Activated CD4-positive, alpha-beta memory T cell treated with anti-CD3 and anti-CD28 coated beads for 36 hours (primary cell): ENCODE measurements at regions not wholly inside any gene's neighbourhood (a gene's known extent, or its start where the extent isn't known, plus 50 kb on each side); places are given as distances from the start of the nearest gene placed in this dataset.

ENCODE experiments used
- CTCF ChIA-PET: fragments of 350-600 bp; sonication (Branson Sonifier 250); formaldehyde crosslinking; loops from one replicate; lab custom pipeline; 2021; ENCODE audit warnings: antibody characterized with exemption, inconsistent platforms; lab: Charles Lee
- POLR2A ChIA-PET: fragments of 350-600 bp; sonication (Branson Sonifier 250); formaldehyde crosslinking; loops from one replicate; lab custom pipeline; 2021; ENCODE audit warnings: antibody characterized with exemption; lab: Charles Lee
- DNase-seq: peaks from one replicate; pipeline ENCODE4 v3.0.0-alpha.2; 2020
- H3K27ac Mint-ChIP-seq: one replicate; pipeline ENCODE4 v1.8.0; 2021; ENCODE audit warnings: mixed read lengths
- H3K27me3 Mint-ChIP-seq: one replicate; pipeline ENCODE4 v1.8.0; 2021; ENCODE audit warnings: mixed read lengths
- H3K36me3 Mint-ChIP-seq: one replicate; pipeline ENCODE4 v1.8.0; 2021; ENCODE audit warnings: mixed read lengths
- H3K4me1 Mint-ChIP-seq: one replicate; pipeline ENCODE4 v1.8.0; 2021; ENCODE audit warnings: low read depth, mixed read lengths
- H3K4me3 Mint-ChIP-seq: one replicate; pipeline ENCODE4 v1.8.0; 2021; ENCODE audit warnings: mild to moderate bottlenecking, mixed read lengths
- H3K9me3 Mint-ChIP-seq: one replicate; pipeline ENCODE4 v1.8.0; 2021; ENCODE audit warnings: mixed read lengths
- intact Hi-C: fragments of 100-400 bp; cut with micrococcal nuclease; formaldehyde crosslinking; loops from one replicate; pipeline ENCODE4 v1.15.1; 2023

DNA sequence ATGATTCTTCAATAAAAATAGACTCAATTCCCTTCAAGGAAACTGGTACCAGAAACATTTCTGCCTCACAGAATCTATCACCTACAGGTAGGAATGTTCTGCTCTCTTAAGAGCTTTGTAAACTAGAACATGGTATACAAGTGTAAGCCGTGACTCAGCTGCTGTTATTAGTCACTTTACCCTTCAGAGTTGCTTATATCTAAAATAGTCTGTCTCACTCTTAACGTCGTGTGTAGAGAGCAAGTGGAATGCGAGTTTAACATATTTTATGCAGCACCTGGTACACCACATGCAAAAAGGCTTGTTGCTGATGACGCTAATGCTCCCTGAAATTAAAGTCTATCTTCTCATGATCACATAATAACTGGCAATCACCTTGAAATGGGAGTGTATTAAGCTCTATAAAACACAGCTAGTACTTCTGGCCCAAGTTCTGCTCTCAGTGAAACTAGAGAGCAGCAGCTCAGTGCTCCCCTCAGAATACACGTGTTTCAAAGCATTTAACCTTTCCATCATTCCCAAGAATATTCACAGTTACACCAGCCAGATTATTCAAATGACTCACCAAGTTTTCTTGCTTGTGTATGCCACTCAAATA lies 420.0 kb downstream of the ZEB2 start:
- intact Hi-C loops: no loop called here
- H3K9me3 Mint-ChIP-seq: peaks cover 3% of the 10 kb centered on the region
- H3K4me3 Mint-ChIP-seq: no peak overlapping the region
- ChIA-PET POLR2A (interaction anchor here (0.8 to 1.3 kb wide), 3 partner anchors 13 to 401 kb away, joined by 3 to 4 read pairs (median 3); no protein-coding TSS in a partner anchor), CTCF (interaction anchor here (0.8 kb wide), 1 partner anchor 12 kb away, joined by 3 read pairs; no protein-coding TSS in a partner anchor)
- peaks cover 10% of the 10 kb centered on the region for H3K4me1 Mint-ChIP-seq
- peaks cover 3% of the 10 kb centered on the region for H3K36me3 Mint-ChIP-seq
- no peak overlapping the region for H3K27ac Mint-ChIP-seq
- no peaks in the 10 kb centered on the region for H3K27me3 Mint-ChIP-seq
- DNase-seq: no peak

GRCh38 chr2:144099340-144099739 lies 420.6 kb downstream of the ZEB2 start:
- DNase-seq: no peak
- H3K27ac Mint-ChIP-seq: peak overlapping the region; percentile 8
- CTCF ChIA-PET: interaction anchor here (0.8 kb wide), 1 partner anchor 12 kb away, joined by 3 read pairs; no protein-coding TSS in a partner anchor
- H3K4me1 Mint-ChIP-seq: peaks cover 12% of the 10 kb centered on the region
- peaks cover 7% of the 10 kb centered on the region for H3K9me3 Mint-ChIP-seq
- H3K4me3 Mint-ChIP-seq: no peak overlapping the region
- intact Hi-C loops: no loop called here
- no peaks in the 10 kb centered on the region for H3K27me3 Mint-ChIP-seq
- POLR2A ChIA-PET: interaction anchor here (0.8 to 1.3 kb wide), 2 partner anchors 84 to 401 kb away, joined by 3 read pairs; no protein-coding TSS in a partner anchor
- H3K36me3 Mint-ChIP-seq: peaks cover 6% of the 10 kb centered on the region

DNA sequence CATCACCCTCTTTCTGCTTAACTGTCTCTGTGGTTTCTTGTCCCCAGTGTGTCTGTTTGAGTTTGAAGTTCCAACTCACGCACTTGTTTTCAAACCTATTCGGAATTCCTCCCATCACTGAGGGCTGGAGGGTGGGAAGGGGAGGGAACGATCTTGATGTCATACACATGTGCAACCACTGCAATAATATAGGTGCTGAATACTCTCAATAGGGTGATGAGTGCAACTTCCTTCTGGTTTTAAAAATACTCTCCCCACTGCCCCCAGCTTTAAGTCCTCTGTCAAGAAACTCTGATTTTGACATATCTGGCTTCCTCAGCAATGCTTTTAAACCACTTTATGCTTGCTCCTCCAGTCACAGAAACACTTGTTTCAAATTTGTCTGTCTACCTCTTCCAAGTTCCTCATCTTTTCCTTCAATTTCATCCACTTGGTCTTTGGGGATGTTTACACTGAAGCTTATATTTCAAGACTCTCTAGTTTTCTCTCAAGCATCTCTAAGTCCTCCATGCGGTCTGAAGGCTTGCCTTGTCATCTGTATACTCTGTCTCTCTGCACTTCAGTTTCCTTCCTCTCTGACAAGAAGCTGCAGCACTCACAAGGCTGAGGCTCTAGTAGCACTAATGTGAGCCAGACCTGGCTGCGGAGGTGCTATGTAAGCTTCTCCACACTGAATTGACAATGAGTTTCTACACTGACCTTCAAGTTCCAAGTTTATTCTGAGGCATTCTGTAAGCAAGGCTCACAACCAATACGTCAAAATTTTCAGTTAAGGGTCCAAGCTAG lies 422.3 kb downstream of the ZEB2 start:
- Mint-ChIP-seq H3K9me3 (peaks cover 13% of the 10 kb centered on the region), H3K27me3 (no peaks in the 10 kb centered on the region), H3K4me3 (no peak overlapping the region), H3K27ac (no peak overlapping the region), H3K4me1 (peaks cover 12% of the 10 kb centered on the region), H3K36me3 (peaks cover 11% of the 10 kb centered on the region)
- ChIA-PET POLR2A (interaction anchor here (0.6 kb wide), 1 partner anchor 942 kb away, joined by 3 read pairs; no protein-coding TSS in a partner anchor), CTCF (no interaction called here)
- DNase-seq: no peak
- intact Hi-C loops: no loop called here

- POLR2A ChIA-PET: no interaction called here
- no peak overlapping the region for H3K27ac Mint-ChIP-seq
- H3K4me1 Mint-ChIP-seq: peaks cover 12% of the 10 kb centered on the region
Observed at GRCh38 chr2:144096531-144096930, 423.4 kb downstream of the ZEB2 start.

GRCh38 chr2:144094408-144095151 lies 425.3 kb downstream of the ZEB2 start:
- Mint-ChIP-seq H3K4me3 (no peak overlapping the region), H3K27ac (no peak overlapping the region), H3K4me1 (peaks cover 5% of the 10 kb centered on the region), H3K36me3 (peaks cover 13% of the 10 kb centered on the region), H3K27me3 (no peaks in the 10 kb centered on the region), H3K9me3 (peaks cover 19% of the 10 kb centered on the region)
- intact Hi-C loops: no loop called here
- DNase-seq: no peak
- POLR2A ChIA-PET: no interaction called here
- CTCF ChIA-PET: no interaction called here

More at GRCh38 chr2:144096531-144096930, 423.4 kb downstream of the ZEB2 start:
- H3K9me3 Mint-ChIP-seq: peaks cover 16% of the 10 kb centered on the region
- no peak for DNase-seq
- intact Hi-C loops: no loop called here
- H3K4me3 Mint-ChIP-seq: no peak overlapping the region
- CTCF ChIA-PET: no interaction called here
- H3K36me3 Mint-ChIP-seq: peaks cover 13% of the 10 kb centered on the region
- H3K27me3 Mint-ChIP-seq: no peaks in the 10 kb centered on the region

- intact Hi-C loops: no loop called here
- Mint-ChIP-seq H3K9me3 (peaks cover 20% of the 10 kb centered on the region), H3K36me3 (peaks cover 27% of the 10 kb centered on the region), H3K27ac (no peak overlapping the region), H3K4me1 (peaks cover 12% of the 10 kb centered on the region), H3K4me3 (no peak overlapping the region), H3K27me3 (no peaks in the 10 kb centered on the region)
- CTCF ChIA-PET: no interaction called here
- POLR2A ChIA-PET: no interaction called here
- DNase-seq: no peak
Observed at GRCh38 chr2:144091622-144092021, 428.3 kb downstream of the ZEB2 start.

- Mint-ChIP-seq H3K9me3 (peaks cover 8% of the 10 kb centered on the region), H3K4me3 (no peak overlapping the region), H3K27me3 (no peaks in the 10 kb centered on the region), H3K27ac (no peak overlapping the region), H3K4me1 (peaks cover 12% of the 10 kb centered on the region), H3K36me3 (peaks cover 17% of the 10 kb centered on the region)
- ChIA-PET POLR2A (no interaction called here), CTCF (no interaction called here)
- DNase-seq: no peak
- intact Hi-C loops: no loop called here
Observed at GRCh38 chr2:144088863-144089262, 431.1 kb downstream of the ZEB2 start.

GRCh38 chr2:144086965-144087364 lies 433.0 kb downstream of the ZEB2 start:
- Mint-ChIP-seq H3K9me3 (peaks cover 4% of the 10 kb centered on the region), H3K27me3 (no peaks in the 10 kb centered on the region), H3K27ac (peak overlapping the region; percentile 35), H3K4me1 (peaks cover 12% of the 10 kb centered on the region), H3K4me3 (no peak overlapping the region), H3K36me3 (peaks cover 15% of the 10 kb centered on the region)
- ChIA-PET POLR2A (interaction anchor here (1.0 kb wide), 1 partner anchor 13 kb away, joined by 4 read pairs; no protein-coding TSS in a partner anchor), CTCF (interaction anchor here (1.0 kb wide), 1 partner anchor 12 kb away, joined by 3 read pairs; no protein-coding TSS in a partner anchor)
- intact Hi-C loops: no loop called here
- no peak for DNase-seq

DNA sequence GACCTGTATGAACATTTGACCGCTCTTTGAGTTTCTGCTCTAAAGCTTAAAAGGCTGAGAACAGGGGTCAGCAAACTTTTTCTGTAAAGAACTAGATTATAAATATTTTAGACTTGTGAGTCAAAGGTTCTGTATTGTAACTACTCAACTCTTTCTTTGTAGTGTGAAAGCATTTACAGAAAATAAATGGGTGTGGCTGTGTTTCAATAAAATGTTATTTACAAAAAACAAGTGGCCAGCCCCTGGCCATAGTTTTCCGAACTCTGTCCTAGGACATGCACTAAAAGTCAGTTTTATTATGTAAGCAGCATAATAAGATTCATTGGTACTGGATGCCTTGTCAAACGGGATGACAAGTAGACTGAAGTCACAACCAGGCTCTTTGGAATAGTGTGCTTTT lies 434.9 kb downstream of the ZEB2 start:
- DNase-seq: no peak
- no peak overlapping the region for H3K4me3 Mint-ChIP-seq
- intact Hi-C loops: no loop called here
- H3K36me3 Mint-ChIP-seq: peaks cover 15% of the 10 kb centered on the region
- POLR2A ChIA-PET: no interaction called here
- peaks cover 12% of the 10 kb centered on the region for H3K4me1 Mint-ChIP-seq
- H3K27me3 Mint-ChIP-seq: no peaks in the 10 kb centered on the region
- H3K9me3 Mint-ChIP-seq: peaks cover 2% of the 10 kb centered on the region
- H3K27ac Mint-ChIP-seq: no peak overlapping the region
- CTCF ChIA-PET: no interaction called here

- peaks cover 12% of the 10 kb centered on the region for H3K4me1 Mint-ChIP-seq
- no peak overlapping the region for H3K4me3 Mint-ChIP-seq
- no peaks in the 10 kb centered on the region for H3K27me3 Mint-ChIP-seq
- DNase-seq: no peak
- ChIA-PET CTCF (no interaction called here), POLR2A (no interaction called here)
- intact Hi-C loops: no loop called here
- peaks cover 13% of the 10 kb centered on the region for H3K36me3 Mint-ChIP-seq
- H3K27ac Mint-ChIP-seq: no peak overlapping the region
- H3K9me3 Mint-ChIP-seq: peaks cover 2% of the 10 kb centered on the region
Observed at GRCh38 chr2:144084114-144084661, 435.7 kb downstream of the ZEB2 start.

- Mint-ChIP-seq H3K9me3 (no peaks in the 10 kb centered on the region), H3K4me3 (no peak overlapping the region), H3K36me3 (peaks cover 7% of the 10 kb centered on the region), H3K4me1 (peaks cover 12% of the 10 kb centered on the region), H3K27me3 (no peaks in the 10 kb centered on the region), H3K27ac (no peak overlapping the region)
- DNase-seq: no peak
- ChIA-PET POLR2A (no interaction called here), CTCF (no interaction called here)
- intact Hi-C loops: no loop called here
Observed at GRCh38 chr2:144083211-144083610, 436.7 kb downstream of the ZEB2 start.

GRCh38 chr2:144082777-144083176 lies 437.1 kb downstream of the ZEB2 start:
- H3K4me1 Mint-ChIP-seq: peaks cover 12% of the 10 kb centered on the region
- no peaks in the 10 kb centered on the region for H3K27me3 Mint-ChIP-seq
- H3K36me3 Mint-ChIP-seq: peaks cover 4% of the 10 kb centered on the region
- no peak overlapping the region for H3K27ac Mint-ChIP-seq
- DNase-seq: no peak
- no peaks in the 10 kb centered on the region for H3K9me3 Mint-ChIP-seq
- POLR2A ChIA-PET: no interaction called here
- H3K4me3 Mint-ChIP-seq: no peak overlapping the region
- CTCF ChIA-PET: no interaction called here
- intact Hi-C loops: no loop called here
